ENCODE measurements at regions not wholly inside any gene's neighbourhood (a gene's known extent, or its start where the extent isn't known, plus 50 kb on each side); places are given as distances from the start of the nearest gene placed in this dataset.

DNA sequence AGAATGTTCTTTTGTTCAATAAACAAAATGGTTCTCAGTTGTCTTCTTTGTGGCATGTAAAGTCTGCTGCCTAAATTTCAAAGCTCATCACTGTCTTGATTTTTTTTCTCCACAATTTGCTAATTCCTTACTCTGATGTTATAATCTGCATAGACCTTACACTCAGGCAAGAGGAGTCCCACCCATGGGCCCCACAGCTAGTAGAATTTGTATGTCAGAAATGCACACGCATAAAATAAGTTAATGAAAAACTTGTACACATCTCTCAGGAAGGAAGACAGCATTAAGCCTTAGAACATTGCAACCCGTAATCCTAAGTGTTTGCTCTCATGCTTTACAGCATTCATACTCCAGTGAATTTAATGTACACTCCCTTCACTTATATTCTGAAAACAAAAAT is 280.8 kb downstream of the ATXN7L3B start:
- Histone ChIP-seq H3K79me2 (ENCODE audit: control insufficient read depth, insufficient read depth, low read length) (no peaks in the 10 kb centered on the region), H4K20me1 (ENCODE audit: control insufficient read depth, extremely low read depth, insufficient read depth, low read length) (no peaks in the 10 kb centered on the region), H3K4me2 (ENCODE audit: extremely low read depth, insufficient read depth, low read length) (no peak overlapping the region), H3K9ac (ENCODE audit: insufficient read depth, low read length) (no peak overlapping the region), H3K4me1 (ENCODE audit: control insufficient read depth, extremely low read depth, insufficient read depth, low read length) (no peaks in the 10 kb centered on the region), H3K9me3 (ENCODE audit: control insufficient read depth, insufficient read depth, low read depth, low read length) (no peaks in the 10 kb centered on the region), H3K36me3 (ENCODE audit: control insufficient read depth, insufficient read depth, low read length) (no peaks in the 10 kb centered on the region), H3K27me3 (ENCODE audit: control insufficient read depth, insufficient read depth, low read length) (no peaks in the 10 kb centered on the region), H3K27ac (ENCODE audit: insufficient read depth, low read length) (no peak overlapping the region), H2AFZ (ENCODE audit: low read length) (no peak overlapping the region), H3K4me3 (replicated peaks in 1 of 4; ENCODE audit: control extremely low read depth in 1 of 4, insufficient read depth in 1 of 4, low read depth in 3 of 4, low read length in 4 of 4) (no peak overlapping the region)
- no peak for DNase-seq (ENCODE audit: low read depth in 2 of 2)
- TF ChIP-seq EZH2 (IDR thresholded peaks at IDR 0.05; ENCODE audit: low read length, missing control alignments) = no peak
- TF ChIP-seq, protein P1, sequence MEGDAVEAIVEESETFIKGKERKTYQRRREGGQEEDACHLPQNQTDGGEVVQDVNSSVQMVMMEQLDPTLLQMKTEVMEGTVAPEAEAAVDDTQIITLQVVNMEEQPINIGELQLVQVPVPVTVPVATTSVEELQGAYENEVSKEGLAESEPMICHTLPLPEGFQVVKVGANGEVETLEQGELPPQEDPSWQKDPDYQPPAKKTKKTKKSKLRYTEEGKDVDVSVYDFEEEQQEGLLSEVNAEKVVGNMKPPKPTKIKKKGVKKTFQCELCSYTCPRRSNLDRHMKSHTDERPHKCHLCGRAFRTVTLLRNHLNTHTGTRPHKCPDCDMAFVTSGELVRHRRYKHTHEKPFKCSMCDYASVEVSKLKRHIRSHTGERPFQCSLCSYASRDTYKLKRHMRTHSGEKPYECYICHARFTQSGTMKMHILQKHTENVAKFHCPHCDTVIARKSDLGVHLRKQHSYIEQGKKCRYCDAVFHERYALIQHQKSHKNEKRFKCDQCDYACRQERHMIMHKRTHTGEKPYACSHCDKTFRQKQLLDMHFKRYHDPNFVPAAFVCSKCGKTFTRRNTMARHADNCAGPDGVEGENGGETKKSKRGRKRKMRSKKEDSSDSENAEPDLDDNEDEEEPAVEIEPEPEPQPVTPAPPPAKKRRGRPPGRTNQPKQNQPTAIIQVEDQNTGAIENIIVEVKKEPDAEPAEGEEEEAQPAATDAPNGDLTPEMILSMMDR (conservative IDR thresholded peaks at IDR 0.05 in 1 of 2, IDR thresholded peaks at IDR 0.05 in 1 of 2; ENCODE audit: low read depth in 1 of 2, low read length in 2 of 2) = no peak

DNA sequence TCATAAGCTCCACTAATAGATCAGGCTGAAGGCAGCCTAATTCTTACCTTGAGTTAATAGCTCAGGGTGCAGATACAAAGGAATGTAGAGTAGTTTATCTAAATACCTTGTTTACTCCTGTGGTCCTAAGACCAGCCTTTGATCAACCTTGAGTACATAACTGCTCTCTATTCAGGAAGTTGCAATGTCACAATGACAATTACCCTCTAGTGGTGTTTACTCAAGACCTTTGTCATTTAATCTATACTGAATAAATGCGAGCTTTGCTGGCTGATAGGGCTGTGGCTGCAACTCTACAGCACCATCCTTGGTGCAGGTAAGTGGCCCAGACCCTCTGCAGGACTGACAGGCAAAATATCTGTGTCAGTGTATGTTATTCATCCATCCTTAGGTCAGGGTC is 282.7 kb downstream of the ATXN7L3B start:
- Histone ChIP-seq H3K9me3 (ENCODE audit: control insufficient read depth, insufficient read depth, low read depth, low read length) (no peaks in the 10 kb centered on the region), H3K9ac (ENCODE audit: insufficient read depth, low read length) (no peak overlapping the region), H2AFZ (ENCODE audit: low read length) (no peak overlapping the region), H3K4me1 (ENCODE audit: control insufficient read depth, extremely low read depth, insufficient read depth, low read length) (no peaks in the 10 kb centered on the region), H3K36me3 (ENCODE audit: control insufficient read depth, insufficient read depth, low read length) (no peaks in the 10 kb centered on the region), H4K20me1 (ENCODE audit: control insufficient read depth, extremely low read depth, insufficient read depth, low read length) (no peaks in the 10 kb centered on the region), H3K4me3 (replicated peaks in 1 of 4; ENCODE audit: control extremely low read depth in 1 of 4, insufficient read depth in 1 of 4, low read depth in 3 of 4, low read length in 4 of 4) (no peak overlapping the region), H3K4me2 (ENCODE audit: extremely low read depth, insufficient read depth, low read length) (no peak overlapping the region), H3K27ac (ENCODE audit: insufficient read depth, low read length) (no peak overlapping the region), H3K27me3 (ENCODE audit: control insufficient read depth, insufficient read depth, low read length) (no peaks in the 10 kb centered on the region), H3K79me2 (ENCODE audit: control insufficient read depth, insufficient read depth, low read length) (no peaks in the 10 kb centered on the region)
- no peak for TF ChIP-seq EZH2 (IDR thresholded peaks at IDR 0.05; ENCODE audit: low read length, missing control alignments)
- no peak for DNase-seq (ENCODE audit: low read depth in 2 of 2)

DNA sequence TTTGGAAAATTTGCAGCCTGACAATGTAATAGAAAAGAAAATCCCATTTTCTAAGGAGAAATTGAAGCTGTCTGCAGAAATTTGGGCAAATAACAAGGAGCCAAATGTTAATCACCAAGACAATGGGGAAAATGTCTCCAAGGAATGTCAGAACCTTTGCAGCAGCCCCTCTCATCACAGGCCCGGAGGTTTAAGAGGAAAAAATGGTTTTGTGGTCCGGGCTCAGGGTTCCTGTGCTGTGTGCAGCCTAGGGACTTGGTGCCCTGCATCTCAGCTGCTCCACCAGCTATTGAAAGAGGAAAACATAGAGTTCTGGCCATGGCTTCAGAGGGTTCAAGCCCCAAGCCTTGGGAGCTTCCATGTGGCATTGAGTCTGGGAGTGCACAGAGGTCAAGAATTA is 298.9 kb downstream of the ATXN7L3B start:
- Histone ChIP-seq H3K36me3 (ENCODE audit: control insufficient read depth, insufficient read depth, low read length) (no peaks in the 10 kb centered on the region), H3K4me2 (ENCODE audit: extremely low read depth, insufficient read depth, low read length) (no peak overlapping the region), H3K9me3 (ENCODE audit: control insufficient read depth, insufficient read depth, low read depth, low read length) (no peaks in the 10 kb centered on the region), H2AFZ (ENCODE audit: low read length) (no peak overlapping the region), H3K79me2 (ENCODE audit: control insufficient read depth, insufficient read depth, low read length) (no peaks in the 10 kb centered on the region), H3K27me3 (ENCODE audit: control insufficient read depth, insufficient read depth, low read length) (no peaks in the 10 kb centered on the region), H3K27ac (ENCODE audit: insufficient read depth, low read length) (no peak overlapping the region), H3K4me3 (replicated peaks in 1 of 4; ENCODE audit: control extremely low read depth in 1 of 4, insufficient read depth in 1 of 4, low read depth in 3 of 4, low read length in 4 of 4) (no peak overlapping the region), H4K20me1 (ENCODE audit: control insufficient read depth, extremely low read depth, insufficient read depth, low read length) (no peaks in the 10 kb centered on the region), H3K9ac (ENCODE audit: insufficient read depth, low read length) (no peak overlapping the region), H3K4me1 (ENCODE audit: control insufficient read depth, extremely low read depth, insufficient read depth, low read length) (no peaks in the 10 kb centered on the region)
- no peak for TF ChIP-seq EZH2 (IDR thresholded peaks at IDR 0.05; ENCODE audit: low read length, missing control alignments)
- TF ChIP-seq, protein P1 (conservative IDR thresholded peaks at IDR 0.05 in 1 of 2, IDR thresholded peaks at IDR 0.05 in 1 of 2; ENCODE audit: low read depth in 1 of 2, low read length in 2 of 2) = no peak
- DNase-seq (ENCODE audit: low read depth in 2 of 2) = no peak
